Body of pancreas (tissue), 4 donors: ENCODE measurements at regions not wholly inside any gene's neighbourhood (a gene's known extent, or its start where the extent isn't known, plus 50 kb on each side); places are given as distances from the start of the nearest gene placed in this dataset.

Source experiments
- CTCF ChIP-seq, 7 experiments: fragments of 450-650 bp in 4 of 7; fragments of 200-600 bp in 3 of 7; sonication (generic) in 3 of 7; IDR thresholded peaks; one replicate each; pipeline ENCODE4 v1.5.1; 2016 to 2019; ENCODE audit warnings: antibody characterized with exemption in 7 of 7
- POLR2A ChIP-seq, 3 donors: fragments of 450-650 bp; IDR thresholded peaks; one replicate each; pipeline ENCODE4 v1.6.1; 2016; ENCODE audit warnings: antibody characterized with exemption in 3 of 3, mild to moderate bottlenecking in 2 of 3

- TF ChIP-seq CTCF (IDR thresholded peaks at IDR 0.05) (no peak), POLR2A (IDR thresholded peaks at IDR 0.05) (no peak)
Measured at GRCh38 chr12:73057428-73057827, 785.3 kb downstream of the TRHDE start.
